NCI-H748 (cell line): ENCODE measurements at regions not wholly inside any gene's neighbourhood (a gene's known extent, or its start where the extent isn't known, plus 50 kb on each side); places are given as distances from the start of the nearest gene placed in this dataset.

ENCODE experiments used
- DNase-seq: peaks from one replicate; lab custom pipeline; 2025; ENCODE audit not compliant: unreplicated experiment; lab: John Stamatoyannopoulos, UW

DNA sequence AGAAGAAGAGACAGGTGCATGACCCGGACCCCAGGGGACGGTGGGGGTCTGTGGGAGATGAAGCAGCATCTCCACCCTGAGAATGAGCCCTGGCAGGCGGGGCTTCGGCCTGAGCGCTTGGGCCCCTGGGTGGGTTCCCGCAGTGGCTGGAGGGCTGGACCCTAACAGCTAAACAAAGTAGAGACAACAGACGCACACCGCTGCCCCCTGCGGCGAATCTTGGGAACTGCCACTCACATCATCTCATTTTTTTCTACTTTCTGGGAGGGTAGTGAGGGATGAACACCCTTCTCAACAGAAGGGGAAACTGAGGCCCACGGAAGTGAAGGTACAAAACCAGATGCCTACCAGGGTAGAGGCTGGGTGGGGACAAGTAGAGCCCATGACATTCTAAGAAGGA is 104.7 kb downstream of the RFLNA start:
- DNase-seq: no peak

DNA sequence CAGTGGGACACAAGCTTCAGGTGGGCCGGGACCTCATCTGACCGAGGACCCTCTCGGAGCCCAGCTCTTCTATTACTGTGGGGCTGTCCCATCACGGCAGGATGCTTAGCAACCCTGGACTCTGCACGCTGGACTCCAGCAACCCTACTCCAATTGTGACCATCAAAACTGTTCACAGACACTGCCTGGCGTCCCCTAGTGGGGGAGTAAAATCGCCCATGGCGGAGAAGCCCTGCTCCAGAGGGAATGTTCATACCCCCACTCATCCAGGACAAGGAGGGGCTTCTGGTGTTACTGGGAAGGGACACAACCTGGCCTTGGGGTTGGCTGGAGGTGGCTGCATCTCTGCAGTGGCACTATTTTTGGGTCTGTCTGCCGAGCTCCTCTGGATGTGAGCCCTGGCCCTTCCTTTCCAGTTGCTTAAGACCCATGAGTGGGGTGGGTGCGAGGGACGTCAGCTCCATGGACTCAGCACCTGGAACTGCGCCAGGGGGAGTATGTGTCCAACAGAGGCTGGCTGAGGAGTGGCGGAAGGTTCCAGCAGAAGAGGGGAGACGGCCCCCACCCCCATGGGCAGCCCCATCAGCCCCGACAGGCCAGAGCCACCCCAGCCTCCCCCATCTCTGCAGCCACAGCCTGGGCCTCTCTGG is 103.8 kb downstream of the RFLNA start:
- DNase-seq: no peak

DNA sequence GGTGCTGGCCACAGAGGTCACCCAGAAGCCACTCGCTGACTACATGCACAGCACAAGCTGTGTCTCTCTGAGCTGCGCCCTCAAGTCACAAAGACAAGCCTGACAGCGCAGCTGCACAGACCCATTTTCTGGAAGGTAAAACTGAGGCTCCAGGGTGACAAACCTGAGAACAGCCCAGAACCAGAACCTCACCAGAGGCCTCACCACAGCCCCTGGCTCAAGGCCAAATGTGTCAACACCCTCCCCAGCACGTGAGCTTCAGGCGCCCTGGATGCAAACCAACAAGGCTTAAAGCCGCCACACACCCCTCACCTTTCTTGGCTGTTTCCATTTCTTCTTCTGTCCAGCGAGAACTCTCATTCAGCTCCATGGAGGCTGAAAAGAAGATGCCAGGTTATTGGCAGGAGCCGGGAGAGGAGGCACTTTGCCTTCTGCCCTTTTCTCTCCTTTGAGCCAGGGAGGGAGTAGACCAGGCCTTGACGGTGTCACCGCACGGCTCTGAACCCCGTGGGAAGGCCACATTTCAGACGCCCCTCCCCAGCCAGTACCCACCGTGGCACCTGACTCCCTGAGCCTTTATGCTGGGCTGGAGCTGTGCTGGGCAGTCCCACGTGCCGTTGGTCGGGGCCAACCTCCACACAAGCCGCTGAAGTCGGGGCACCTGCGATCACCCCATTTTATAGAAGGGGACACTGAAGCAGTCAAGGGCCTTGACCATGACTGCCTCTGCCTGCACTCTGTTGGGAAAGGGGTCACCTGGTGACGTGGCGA is 103.1 kb downstream of the RFLNA start:
- no peak for DNase-seq

DNA sequence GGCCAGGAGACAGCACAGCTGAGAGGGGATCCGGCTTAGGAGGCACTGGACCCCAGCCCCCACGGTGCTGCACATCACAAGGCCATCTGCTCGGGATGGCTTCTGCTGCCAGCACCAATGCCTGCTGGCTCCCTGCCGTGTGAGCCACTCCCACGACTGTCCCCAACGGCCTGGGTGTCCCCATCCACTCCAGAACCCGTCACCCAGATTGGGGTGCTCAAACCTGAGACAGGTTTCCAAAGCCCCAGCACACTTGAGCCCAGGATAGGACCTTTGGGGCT is 102.4 kb downstream of the RFLNA start:
- DNase-seq: no peak

DNA sequence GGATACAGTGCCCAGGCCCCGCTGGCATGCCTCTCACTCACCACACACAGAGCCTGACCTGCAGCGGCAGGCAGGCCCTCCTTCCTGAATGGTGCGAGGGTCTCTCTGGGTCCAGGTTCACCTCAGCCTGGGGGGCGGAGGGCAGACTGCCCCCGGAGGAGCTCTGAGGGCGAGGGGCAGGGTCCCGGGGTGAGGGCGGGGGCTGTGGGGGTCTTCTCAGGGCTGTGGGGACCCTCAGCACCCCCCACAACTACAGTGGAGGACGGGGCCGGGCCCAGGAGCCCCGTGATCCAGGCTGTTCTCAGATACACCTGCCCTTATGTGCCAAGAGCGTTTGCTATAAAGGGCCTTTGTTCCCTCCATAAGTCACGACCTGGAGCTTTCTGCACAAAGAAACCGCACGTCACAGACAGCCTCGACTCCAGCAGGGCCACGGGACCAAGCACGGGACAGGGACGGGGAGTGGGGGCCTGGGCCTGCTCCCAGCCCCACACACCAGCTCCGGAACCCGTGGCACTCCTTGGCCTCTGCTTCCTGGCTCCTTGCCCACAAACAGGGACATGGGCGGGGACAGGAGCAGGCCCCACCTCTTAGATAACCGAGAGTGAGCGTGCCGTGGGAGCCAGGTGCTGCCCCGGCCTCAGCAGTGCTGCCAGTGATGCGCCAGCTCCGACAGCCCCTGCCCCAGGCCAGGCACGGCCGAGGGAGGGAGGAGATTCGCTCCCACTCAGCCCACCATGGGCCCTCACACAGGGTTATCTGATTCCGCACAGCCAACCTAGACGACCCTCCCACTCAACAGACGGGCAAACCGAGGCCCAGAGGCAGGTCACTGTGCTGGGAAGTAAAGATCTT is 101.9 kb downstream of the RFLNA start:
- DNase-seq: peak; percentile 16

DNA sequence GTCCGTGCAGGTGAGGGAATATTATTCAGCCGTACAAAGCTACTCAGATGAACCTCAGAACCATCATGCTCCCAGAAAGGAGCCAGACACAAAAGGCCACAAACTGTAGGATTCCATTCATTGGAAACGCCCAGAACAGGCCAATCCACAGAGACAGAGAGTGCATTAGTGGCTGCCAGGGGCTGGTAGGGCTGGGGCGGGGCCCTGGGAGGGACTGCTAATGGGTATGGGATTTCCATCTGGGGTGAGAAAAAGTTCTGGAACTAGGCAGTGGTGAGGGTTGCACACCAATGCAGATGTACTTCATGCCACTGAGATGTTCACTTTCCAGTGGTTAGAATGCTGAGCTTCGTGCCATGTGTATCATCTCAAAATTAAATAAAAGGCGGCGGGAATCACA is 101.1 kb downstream of the RFLNA start:
- DNase-seq: no peak

DNA sequence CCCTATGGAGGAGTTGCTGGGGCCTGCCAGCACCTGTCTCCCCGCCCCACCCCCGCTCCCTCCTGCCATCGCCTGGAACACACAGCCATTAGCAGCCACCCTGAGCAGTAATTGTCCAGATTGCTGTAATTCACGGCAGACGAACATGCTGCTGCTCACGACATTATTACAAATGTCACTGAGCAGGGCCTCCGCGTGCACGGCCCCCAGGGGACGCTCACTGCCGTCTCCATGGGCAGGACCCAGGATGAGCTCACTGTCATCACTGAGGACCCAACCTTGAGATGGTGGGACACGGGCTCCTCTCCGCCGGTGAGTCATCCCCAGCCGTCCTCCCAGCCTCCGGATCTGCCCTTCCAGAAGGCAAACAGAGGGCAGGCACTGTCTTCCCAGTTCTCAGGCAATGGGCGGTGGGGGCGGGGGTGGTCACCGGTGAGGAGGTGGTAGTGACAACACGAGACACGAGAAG is 100.4 kb downstream of the RFLNA start:
- DNase-seq: peak; percentile 51

DNA sequence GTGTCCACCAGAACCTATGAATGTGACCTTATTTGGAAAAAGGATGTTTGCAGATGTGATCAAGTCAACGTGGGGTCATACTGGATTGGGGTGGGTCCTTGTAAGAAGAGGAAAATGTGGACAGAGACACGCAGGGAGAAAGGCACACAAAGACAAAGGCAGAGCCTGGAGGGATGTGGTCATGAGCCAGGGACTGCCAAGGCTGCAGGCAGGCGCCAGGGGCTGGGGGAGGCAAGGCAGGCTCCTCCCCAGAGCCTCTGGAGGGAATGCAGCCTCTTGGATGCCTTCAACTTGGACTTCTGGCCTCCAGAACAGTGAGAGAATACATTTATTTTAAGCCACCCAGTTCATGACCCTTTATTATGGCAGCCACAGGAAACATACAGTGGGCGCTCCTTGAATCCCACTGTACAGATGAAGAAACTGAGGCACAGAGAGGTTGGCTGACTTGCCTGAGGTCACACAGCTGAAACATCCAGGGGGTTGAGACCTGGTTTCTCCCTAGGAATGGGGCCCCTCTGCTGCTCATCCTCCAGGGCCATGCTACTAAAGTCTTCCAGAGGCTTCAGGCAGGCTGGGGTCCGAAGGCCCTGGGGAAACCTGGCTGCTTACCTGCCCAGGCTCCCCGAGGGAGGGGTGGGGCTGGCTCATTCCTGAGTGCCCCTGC is 99.7 kb downstream of the RFLNA start:
- no peak for DNase-seq

DNA sequence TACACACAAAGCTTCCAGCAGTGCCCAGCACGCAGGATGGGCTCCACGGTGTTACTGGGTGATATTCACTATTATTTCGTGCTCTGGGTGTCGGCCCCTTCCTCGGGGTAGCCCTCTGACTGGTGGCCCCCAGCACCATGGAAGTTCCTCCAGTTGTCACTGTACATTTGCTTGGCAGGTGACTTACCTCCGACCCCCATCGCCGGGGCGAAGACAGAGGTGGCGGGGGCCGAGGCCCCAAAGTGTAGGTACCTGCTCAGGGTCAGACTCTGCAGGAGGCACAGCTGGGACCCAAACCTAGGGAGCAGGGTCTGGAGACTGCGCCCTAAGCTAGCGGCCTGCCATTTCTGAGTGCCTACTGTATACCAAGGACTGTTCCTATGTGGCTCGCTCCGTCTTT is 98.9 kb downstream of the RFLNA start:
- no peak for DNase-seq

DNA sequence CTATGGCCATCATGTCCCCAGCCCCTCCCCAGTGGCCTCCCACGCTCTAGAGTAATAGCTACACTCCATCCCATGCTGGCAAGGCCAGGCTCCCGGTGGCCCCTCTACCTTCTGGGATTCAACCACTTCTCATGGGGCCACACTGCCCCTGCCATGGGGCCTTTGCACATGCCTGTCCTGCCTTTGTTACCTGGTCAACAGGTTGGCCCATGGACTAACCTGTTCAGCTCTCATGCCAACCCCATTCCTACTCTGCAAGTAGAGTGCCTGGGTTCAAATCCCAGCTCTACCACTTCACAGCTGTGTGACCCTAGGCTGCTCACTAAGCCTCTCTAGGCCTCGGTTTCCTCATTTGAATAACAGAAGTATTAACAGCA is 98.5 kb downstream of the RFLNA start:
- no peak for DNase-seq

DNA sequence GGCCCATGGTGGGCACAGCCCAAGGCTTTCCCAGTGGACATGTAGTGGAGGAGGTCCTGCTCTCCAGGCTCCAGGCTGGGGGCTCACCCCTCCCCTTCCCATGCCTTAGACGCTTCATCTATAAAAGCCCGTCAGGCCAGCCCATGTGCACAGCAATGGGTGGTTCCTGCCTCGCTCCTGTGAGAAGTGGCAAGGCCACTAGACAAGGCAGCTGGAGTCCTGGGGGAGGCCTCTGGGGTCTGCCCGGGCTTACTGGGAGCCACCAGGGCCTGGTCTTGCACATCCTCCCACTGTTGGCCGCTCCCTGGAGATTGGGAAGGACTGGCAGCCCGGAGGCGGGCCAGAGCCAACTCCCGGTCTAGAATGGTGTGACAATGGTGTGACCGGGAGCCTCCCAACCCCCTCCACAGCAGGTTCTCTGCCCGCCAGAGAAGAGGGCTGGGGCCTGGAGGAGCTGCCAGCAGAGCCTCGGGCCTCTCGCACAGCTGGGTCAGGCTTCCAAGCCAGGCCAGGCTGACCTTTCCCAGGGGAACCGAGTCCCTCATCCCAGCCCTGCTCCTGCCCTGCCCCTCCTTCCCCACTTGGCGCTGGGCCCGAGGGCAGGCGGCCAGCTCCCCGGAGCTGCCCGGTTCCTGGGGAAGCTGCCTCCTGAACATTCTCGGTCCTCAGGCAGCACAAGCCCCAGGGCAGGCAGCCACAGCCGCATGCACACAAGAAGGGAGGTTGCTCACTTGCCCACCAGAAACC is 97.9 kb downstream of the RFLNA start:
- DNase-seq: no peak

DNA sequence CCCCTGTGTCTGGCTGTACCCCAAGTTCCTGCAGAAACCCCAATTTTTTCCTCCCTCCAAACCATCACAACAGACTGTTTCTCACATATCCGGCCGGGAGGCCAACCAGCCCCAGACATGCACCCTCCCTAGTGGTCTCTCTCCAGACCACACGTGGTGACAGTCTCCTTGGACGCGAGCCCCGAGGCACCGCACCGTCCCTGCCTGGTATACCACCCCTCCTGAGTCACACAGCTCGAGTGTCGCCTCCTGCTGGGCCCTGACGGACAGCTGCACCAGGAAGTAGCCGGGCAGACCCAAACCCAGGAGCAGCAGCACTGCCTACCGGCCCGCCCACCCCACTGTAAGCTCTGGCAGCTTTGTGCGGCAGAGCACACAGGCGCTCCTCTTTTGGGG is 97.4 kb downstream of the RFLNA start:
- no peak for DNase-seq

DNA sequence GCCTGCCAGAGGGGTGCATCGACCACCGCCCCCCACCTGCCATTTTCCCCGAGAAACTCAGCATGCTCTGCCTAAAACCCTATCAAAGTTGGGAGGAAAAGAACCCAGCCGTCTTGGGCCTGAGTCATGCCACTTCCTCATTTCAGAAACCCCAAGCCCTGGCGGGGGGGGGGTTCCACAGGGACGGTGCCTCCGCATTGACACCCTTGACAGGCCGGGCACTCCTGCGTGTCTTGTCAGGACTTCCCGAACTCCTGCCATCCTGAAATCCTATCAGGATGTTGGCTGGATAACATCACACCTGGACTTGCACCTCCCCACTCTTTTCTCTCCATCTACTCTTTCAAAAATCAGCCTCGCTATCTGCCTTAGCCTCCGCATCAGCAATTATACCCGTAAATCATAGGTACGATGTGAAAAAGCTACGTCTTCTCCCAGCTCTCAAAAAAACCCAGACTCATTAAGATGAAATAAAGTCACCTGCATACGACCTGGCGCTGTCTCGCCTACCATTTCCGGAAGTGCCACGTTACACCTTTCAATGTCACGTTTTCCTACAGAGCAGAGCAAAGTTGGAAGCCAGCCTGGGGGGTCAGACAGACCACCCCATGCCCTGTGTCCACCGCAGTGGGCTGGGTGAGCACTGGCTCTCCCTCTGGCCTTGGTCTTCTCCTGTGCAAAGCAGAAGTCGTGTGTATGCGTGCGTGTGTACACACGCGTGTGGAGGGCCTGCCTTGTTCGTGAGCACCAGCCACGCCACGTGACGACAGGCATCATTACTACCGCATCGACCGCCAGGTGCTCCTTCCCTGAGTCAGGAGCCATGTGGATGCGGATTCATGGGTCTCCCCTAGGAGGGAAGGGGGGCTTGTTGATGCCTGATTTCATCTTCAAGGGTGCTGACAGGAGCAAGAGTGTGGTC is 96.7 kb downstream of the RFLNA start:
- DNase-seq: no peak

DNA sequence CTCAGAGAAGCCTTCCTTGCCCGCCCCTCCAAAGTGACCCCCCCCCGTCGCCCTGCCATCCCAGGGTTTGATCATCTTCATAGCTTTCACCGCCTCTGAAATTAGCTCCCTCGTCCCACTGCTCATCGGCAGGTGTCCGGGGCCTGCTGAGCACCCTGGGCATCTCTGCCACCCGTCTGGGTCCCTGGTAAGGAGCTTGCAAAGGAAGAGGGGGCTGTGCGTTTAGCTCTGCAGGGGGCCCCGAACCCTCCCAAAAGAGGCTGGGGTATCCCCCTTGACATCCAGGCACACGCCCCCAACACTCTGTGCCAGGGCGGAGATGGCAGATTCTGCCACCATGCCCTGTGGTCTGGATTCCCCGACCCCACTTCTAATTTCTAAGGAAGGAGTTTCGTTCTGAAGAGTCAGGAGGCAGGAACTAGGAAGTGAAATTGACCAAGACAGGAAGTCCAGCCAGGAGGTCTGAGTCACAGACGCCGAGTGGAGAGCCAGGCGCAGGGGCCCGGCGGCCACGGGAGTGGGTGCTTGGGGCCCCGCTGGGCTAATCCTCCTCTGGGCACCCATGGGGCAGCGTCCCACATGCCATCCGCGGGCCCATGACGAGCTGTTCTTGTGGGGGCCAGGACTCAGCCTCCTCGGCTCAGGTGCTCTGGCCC is 95.7 kb downstream of the RFLNA start:
- no peak for DNase-seq

DNA sequence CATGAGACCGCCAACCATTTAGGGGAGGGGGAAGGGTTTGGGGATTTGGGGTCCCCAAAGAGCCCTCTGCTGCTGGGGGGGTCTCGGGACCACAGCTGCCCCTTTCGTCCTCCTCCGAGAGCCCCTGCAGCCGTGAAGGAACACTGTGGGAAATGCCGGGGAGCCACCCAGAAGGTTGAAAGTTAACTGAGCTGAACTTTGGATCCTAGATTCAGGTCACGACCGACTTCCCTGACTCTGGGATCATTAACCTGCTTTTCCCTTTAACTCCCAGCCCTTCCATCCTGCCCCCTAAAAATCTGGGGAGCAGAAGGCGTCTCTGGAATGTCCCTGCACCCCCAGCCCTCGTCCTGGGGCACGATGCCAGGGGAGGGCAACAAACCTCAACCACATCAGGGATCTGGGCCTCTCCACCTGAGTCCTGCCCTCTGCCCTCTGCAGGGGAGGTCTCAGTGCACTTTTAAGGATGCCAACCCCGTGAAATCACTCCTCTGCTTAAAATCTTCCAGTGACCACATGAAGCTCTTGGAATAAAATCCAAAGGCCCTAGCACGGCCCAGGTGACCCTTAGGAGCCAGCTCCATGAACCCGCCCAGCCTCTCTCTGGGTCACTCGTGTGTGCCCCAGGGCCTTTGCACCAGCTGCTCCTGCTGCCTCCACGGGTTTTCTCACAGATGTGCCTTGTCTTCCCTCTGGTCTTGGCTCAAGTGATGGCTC is 95.0 kb downstream of the RFLNA start:
- no peak for DNase-seq

DNA sequence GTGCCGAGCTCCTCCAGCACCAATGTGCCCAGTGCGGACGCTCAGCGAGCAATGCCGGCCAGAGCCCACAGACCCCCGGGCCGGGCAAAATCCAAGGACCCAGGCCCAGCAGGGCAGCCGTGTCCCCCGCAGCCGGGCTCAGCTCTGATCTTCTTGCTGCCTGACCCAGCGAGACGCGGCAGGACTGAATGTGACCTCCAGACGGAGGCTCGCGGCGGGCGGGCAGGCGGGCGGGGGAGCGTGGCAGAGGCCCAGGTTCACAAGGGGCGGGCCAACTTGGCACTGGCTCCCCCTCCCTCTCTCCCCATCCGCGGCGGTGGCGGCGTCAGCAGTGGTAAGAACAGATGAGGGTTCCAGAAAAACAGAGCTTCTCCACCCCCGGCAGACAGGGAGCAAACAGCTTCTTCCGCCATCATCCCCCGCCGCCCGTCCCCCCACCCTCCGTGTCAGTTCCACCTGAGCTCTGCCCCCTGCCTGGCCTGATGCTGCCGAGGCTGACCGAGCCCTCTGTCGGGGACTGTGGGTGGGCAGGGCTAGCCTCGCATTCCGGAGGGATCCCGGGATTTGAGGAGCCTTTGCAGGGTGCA is 94.3 kb downstream of the RFLNA start:
- no peak for DNase-seq

DNA sequence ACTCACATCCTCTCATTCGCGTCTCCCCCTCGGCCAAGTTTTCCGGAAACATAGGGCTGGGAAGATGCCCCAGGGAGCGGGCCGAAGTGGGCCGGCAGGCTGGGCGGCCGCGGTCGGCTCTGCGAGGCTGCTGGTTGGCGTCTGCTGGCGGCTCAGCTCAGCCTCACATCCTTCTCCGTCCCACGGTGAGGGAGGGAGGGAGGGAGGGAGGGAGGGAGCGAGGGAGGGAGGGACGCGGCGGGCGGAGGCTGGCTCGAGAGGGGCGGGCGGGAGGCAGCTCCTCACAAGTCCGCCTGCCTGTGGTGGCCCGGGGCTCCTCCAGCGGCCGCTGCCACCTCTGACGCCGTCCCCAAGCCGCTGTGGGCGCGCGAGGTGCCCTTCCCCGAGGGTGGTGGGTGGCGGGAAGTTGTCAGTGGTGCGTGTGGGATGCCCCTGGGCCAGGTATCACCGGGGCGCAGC is 93.8 kb downstream of the RFLNA start:
- no peak for DNase-seq

DNA sequence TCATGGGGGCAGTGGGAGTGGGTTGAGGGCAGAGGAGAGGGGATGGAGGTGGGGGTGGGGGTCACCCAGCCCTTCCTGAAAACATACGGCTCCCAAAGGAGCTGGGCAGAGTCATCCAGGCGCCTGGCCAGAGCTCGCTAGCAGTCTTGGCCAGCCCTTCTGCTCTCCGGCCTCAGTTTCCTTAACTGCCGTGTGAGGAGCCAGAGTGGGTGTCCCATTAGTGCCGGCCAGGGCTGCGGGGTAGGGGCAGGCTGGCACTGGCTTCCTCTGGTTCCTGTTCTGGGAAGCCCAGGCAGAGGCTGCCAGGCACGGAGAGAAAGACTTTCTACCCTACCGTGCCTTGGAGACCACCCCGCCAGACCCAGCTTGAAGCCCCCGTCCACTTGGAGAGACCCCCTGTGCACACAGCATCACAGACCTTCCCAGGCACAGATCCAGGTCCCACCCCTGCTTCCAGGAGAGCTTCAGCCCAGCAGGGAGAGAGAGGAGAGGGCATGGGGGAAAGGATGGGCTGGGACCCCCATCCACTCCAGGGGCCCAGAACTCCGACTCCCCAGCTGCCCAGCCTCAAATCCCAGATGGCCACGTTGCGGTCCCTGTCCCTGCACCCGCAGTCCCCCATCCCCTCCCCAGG is 93.3 kb downstream of the RFLNA start:
- no peak for DNase-seq
